Gastrocnemius medialis (tissue), 4 donors: ENCODE measurements at regions not wholly inside any gene's neighbourhood (a gene's known extent, or its start where the extent isn't known, plus 50 kb on each side); places are given as distances from the start of the nearest gene placed in this dataset.
"Not testable (repeated sequence)": the region's sequence is repeated elsewhere in the genome, so short reads cannot be mapped to it uniquely, and the experiment has no call there.

ENCODE experiments used
- ATAC-seq, 2 donors: fragments of 150-250 bp; one replicate each; pipeline ENCODE4 v1.9.1; 2016
- DNase-seq, 2 donors: peaks; one replicate each; pipeline ENCODE4 v3.0.0-alpha.2; 2019
- H3K27ac ChIP-seq, 4 donors: fragments of 200-600 bp; sonication (generic); 1 replicate in 1 of 4; 2 replicates in 3 of 4; pipeline ENCODE4 v1.5.1; 2016 to 2018; ENCODE audit warnings: mild to moderate bottlenecking in 2 of 4, moderate library complexity in 1 of 4
- H3K27me3 ChIP-seq, 3 donors: fragments of 200-600 bp; sonication (generic) in 2 of 3; 1 replicate in 1 of 3; 2 replicates in 2 of 3; pipeline versions ENCODE4 v1.5.1 to v1.6.0; 2016 to 2019; ENCODE audit warnings: mild to moderate bottlenecking in 1 of 3, moderate library complexity in 1 of 3
- H3K36me3 ChIP-seq, 2 donors: fragments of 200-600 bp; sonication (generic) in 1 of 2; one replicate each; pipeline ENCODE4 v1.5.1; 2017 to 2018
- H3K4me1 ChIP-seq, 2 donors: fragments of 200-600 bp; sonication (generic) in 1 of 2; one replicate each; pipeline ENCODE4 v1.5.1; 2016 to 2017; ENCODE audit warnings: mild to moderate bottlenecking in 2 of 2
- H3K4me3 ChIP-seq, 4 donors: fragments of 200-600 bp; sonication (generic) in 3 of 4; 1 replicate in 1 of 4; 2 replicates in 3 of 4; pipeline ENCODE4 v1.5.1; 2016 to 2019; ENCODE audit warnings: mild to moderate bottlenecking in 2 of 4
- H3K9me3 ChIP-seq, 3 donors: fragments of 200-600 bp; sonication (generic) in 2 of 3; 1 replicate in 1 of 3; 2 replicates in 2 of 3; pipeline ENCODE4 v1.5.1; 2016 to 2019
- CTCF ChIP-seq, 5 experiments: fragments of 450-650 bp in 3 of 5; fragments of 200-600 bp in 2 of 5; sonication (generic) in 2 of 5; IDR thresholded peaks in 4 of 5; conservative IDR thresholded peaks in 1 of 5; 1 replicate in 4 of 5; 2 replicates in 1 of 5; pipeline ENCODE4 v1.5.1; 2016 to 2019; ENCODE audit warnings: antibody characterized with exemption in 5 of 5, mild to moderate bottlenecking in 3 of 5, moderate library complexity in 3 of 5
- POLR2A ChIP-seq, 2 donors: fragments of 450-650 bp; IDR thresholded peaks; one replicate each; pipeline ENCODE4 v1.6.1; 2017; ENCODE audit warnings: antibody characterized with exemption in 2 of 2, mild to moderate bottlenecking in 2 of 2, moderate library complexity in 2 of 2
- in situ Hi-C, 4 donors: fragments of 200-750 bp; cut with MboI; loops; one replicate each; pipeline versions ENCODE4 v1.15.0 to v1.8.0; 2017; ENCODE audit warnings: low sequenced_read_pairs in 4 of 4
- intact Hi-C: fragments of 100-400 bp; cut with DNase I; formaldehyde crosslinking; loops from one replicate; pipeline ENCODE4 v1.15.1; 2023; ENCODE audit warnings: low total_unique reads

- no peaks in the 10 kb centered on the region for H3K4me1 ChIP-seq
- intact Hi-C loops, result no loop called here
- ATAC-seq, result no peak
Observed at GRCh38 chr12:19675361-19675760, 236.1 kb downstream of the AEBP2 start.

DNA sequence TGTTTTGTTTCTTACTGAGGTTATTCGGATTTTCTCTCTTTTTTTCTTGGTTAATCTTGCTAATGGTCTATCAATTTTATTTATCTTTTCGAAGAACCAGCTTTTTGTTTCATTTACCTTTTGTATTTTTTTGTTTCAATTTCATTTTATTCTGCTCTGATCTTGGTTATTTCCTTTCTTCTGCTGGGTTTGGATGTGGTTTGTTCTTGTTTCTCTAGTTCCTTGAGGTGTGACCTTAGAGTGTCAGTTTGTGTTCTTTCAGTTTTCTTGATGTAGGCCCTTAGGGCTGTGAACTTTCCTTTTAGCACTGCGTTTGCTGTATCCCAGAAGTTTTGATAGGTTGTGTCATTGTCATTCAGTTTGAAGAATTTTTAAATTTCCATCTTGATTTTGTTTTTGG is 239.2 kb downstream of the AEBP2 start:
- intact Hi-C loops, H3K27me3 ChIP-seq, H3K4me1 ChIP-seq, ATAC-seq, in situ Hi-C loops, DNase-seq, H3K27ac ChIP-seq, H3K4me3 ChIP-seq, H3K36me3 ChIP-seq, H3K9me3 ChIP-seq: not testable (repeated sequence)

More at GRCh38 chr12:19675361-19675760, 236.1 kb downstream of the AEBP2 start:
- H3K9me3 ChIP-seq, result no peaks in the 10 kb centered on the region
- H3K4me3 ChIP-seq, result no peak overlapping the region
- no peaks in the 10 kb centered on the region for H3K36me3 ChIP-seq
- H3K27ac ChIP-seq, result no peak overlapping the region
- TF ChIP-seq POLR2A (IDR thresholded peaks at IDR 0.05) (no peak), CTCF (IDR thresholded peaks at IDR 0.05 in 4 of 5, conservative IDR thresholded peaks at IDR 0.05 in 1 of 5) (no peak)
- DNase-seq, result no peak
- H3K27me3 ChIP-seq, result no peaks in the 10 kb centered on the region
- in situ Hi-C loops, result no loop called here

- in situ Hi-C loops (no loop called here), intact Hi-C loops (no loop called here)
- Histone ChIP-seq H3K27ac (no peak overlapping the region), H3K4me1 (no peaks in the 10 kb centered on the region), H3K4me3 (no peak overlapping the region), H3K27me3 (no peaks in the 10 kb centered on the region), H3K36me3 (no peaks in the 10 kb centered on the region), H3K9me3 (no peaks in the 10 kb centered on the region)
- ATAC-seq, result no peak
- DNase-seq, result no peak
- TF ChIP-seq CTCF (IDR thresholded peaks at IDR 0.05 in 4 of 5, conservative IDR thresholded peaks at IDR 0.05 in 1 of 5) (no peak), POLR2A (IDR thresholded peaks at IDR 0.05) (no peak)
Observed at GRCh38 chr12:19681007-19681406, 241.7 kb downstream of the AEBP2 start.

GRCh38 chr12:19683178-19683927 is 244.1 kb downstream of the AEBP2 start:
- TF ChIP-seq POLR2A (IDR thresholded peaks at IDR 0.05), result no peak
- TF ChIP-seq CTCF (IDR thresholded peaks at IDR 0.05 in 4 of 5, conservative IDR thresholded peaks at IDR 0.05 in 1 of 5), result no peak
- in situ Hi-C loops (no loop called here), intact Hi-C loops (no loop called here)
- ATAC-seq (no peak), DNase-seq (no peak)
- no peaks in the 10 kb centered on the region for H3K36me3 ChIP-seq
- no peak overlapping the region for H3K4me3 ChIP-seq
- H3K4me1 ChIP-seq, result no peaks in the 10 kb centered on the region
- no peaks in the 10 kb centered on the region for H3K9me3 ChIP-seq
- no peak overlapping the region for H3K27ac ChIP-seq
- no peaks in the 10 kb centered on the region for H3K27me3 ChIP-seq

DNA sequence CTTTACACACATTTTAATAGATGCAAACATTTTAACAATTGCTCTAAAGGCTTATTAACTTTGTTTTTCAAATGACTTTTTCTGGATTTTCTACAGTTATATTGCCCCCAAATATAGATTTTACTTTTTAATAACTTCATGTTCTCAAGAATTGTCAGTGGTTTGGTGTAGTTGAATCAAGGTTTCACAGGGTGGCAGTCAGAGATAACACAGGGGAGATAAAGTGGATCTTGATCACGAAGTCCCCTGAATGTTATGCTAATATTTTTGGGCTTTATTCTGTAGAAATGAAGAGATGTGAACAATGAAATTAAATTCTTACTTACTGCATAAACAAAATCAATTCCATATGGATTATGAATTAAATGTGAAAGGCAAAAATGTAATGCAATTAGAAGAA is 248.1 kb downstream of the AEBP2 start:
- Histone ChIP-seq H3K27me3 (no peaks in the 10 kb centered on the region), H3K9me3 (no peaks in the 10 kb centered on the region), H3K36me3 (no peaks in the 10 kb centered on the region), H3K4me1 (no peaks in the 10 kb centered on the region), H3K27ac (no peak overlapping the region), H3K4me3 (no peak overlapping the region)
- no peak for TF ChIP-seq CTCF (IDR thresholded peaks at IDR 0.05 in 4 of 5, conservative IDR thresholded peaks at IDR 0.05 in 1 of 5)
- TF ChIP-seq POLR2A (IDR thresholded peaks at IDR 0.05), result no peak
- in situ Hi-C loops (no loop called here), intact Hi-C loops (no loop called here)
- ATAC-seq (no peak), DNase-seq (no peak)
